CD1c-positive myeloid dendritic cell (primary cell): ENCODE measurements at regions not wholly inside any gene's neighbourhood (a gene's known extent, or its start where the extent isn't known, plus 50 kb on each side); places are given as distances from the start of the nearest gene placed in this dataset.
"Not testable (repeated sequence)": the region's sequence is repeated elsewhere in the genome, so short reads cannot be mapped to it uniquely, and the experiment has no call there.

Experiments used
- DNase-seq: peaks from one replicate; pipeline ENCODE4 v3.0.0-alpha.2; 2016; ENCODE audit errors: extremely low spot score

DNA sequence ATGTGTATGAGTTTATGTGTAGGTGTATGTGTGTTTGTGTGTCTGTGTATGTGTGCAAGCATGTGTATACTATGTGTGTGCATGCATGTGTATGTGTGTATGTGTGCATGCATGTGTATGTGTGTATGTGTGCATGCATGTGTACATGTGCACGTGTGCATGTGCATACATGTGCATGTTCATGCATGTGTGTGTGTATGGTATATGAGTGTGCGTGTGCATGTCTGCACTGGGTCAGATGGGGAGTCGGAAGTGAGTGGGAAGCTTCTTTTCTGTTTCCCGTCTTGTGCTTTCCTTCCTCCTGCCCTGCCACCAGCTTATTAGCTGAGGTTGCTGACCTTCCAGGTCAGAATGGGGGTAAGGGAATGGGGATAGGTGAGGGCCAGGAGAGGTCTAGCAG lies 174.7 kb downstream of the MAP2K4 start:
- no peak for DNase-seq

DNA sequence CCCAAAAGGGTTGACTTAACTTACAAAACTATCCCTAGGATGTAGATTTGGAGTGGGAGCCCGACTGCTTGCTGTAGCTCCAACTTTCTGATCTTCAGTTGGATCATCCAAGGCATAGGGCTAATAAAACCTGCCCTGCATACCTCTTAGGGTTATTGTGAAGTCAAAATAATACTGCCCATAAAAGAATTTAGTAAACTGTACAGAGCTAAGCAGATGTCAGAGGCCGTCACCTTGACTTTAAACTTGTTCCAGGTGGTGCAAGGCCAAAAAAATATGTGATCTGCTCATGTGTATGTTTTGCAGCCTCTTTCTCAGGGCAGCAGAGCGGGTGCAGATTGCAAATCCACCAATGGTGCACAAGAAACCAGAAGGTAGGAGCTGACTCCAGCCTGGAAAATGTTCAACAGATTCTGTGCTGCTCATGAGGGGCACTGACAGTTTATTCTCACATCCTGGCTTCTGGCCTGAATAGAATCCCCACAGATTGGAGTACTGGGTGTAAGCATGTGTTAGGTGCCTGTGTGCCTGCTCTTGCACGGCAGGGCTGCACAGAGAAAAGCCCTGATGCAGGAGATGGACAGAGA lies 180.7 kb downstream of the MAP2K4 start:
- no peak for DNase-seq

DNA sequence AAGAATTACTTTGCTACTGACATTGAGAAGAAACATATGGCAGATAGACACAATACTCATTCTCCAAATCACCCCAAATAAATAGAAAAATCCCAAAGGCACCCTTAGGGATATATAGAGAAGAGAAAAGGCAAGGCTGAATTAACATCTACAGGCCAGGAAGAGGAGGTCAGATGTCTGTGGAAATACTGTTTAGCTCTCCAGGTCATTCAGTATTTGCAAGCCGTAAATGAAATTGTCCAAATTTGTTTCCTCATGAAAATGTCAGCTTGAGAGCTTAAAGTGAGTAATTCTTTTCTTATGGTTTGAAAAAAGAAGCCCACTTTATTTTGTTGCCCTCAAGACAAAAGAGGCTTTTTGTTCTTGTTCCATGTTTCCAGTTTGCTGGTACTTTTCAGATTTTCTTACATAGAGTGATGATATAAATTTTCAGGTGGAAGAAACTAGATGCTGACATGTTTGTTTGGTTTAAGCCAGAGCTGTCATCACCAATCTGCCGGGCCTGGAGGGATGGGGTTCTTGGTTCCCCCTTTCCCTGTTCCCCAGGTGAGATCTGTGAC lies 189.0 kb downstream of the MAP2K4 start:
- no peak for DNase-seq

DNA sequence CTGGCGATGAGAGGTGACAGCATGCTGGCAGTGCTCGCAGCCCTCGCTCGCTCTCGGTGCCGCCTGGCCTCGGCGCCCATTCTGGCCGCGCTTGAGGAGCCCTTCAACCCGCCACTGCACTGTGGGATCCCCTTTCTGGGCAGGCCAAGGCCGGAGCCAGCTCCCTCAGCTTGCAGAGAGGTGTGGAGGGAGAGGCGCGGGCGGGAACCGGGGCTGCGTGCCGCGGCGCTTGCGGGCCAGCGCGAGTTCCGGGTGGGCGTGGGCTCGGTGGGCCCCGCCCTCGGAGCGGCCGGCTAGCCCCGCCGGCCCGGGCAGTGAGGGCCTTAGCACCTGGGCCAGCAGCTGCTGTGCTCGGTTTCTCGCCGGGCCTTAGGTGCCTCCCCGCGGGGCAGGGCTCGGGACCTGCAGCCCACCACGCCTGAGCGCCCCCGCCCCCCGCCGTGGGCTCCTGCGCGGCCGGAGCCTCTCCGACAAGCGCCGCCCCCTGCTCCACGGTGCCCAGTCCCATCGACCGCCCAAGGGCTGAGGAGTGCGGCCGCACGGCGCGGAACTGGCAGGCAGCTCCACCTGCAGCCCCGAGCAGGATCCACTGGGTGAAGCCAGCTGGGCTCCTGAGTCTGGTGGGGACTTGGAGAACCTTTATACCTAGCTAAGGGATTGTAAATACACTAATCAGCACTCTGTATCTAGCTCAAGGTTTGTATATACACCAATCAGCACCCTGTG lies 200.2 kb downstream of the MAP2K4 start:
- DNase-seq, result not testable (repeated sequence)

DNA sequence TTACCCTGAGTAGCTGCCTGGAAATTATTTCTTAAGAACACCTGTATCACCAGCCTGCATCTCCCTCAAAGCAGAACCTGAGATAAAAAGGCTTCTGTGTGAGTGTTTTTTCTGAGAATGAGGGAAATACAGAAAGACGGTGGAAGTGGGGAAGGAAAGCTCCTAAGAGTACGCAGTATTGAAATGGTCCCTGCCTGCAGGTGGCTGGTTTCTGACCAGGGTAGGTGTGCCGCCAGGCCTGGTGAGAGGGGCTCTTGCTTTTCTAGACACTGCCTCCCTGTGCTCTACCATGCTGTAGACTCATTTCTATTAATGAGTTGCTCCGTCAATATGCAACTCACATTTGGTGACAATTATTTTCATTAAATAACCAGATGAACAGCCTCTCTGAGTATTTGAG lies 201.7 kb downstream of the MAP2K4 start:
- DNase-seq, result no peak

DNA sequence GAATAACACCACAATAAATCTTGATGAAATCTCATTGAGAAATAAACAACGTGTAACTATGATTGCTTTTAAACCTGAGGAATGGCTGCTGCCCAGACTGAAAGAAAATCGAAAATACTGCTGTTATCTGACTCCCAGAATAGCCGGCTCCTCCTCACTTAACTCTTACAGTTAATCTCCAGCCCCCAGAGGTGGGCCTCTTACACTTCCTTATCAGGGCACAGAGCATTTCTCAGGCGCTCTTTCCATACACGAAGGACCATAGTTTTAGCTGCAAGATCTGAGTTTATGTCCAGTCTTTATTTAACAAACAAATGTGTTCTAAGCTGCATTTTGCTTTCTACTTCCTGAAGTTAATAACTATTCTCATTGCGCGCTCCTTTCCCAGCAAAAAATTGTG lies 206.9 kb downstream of the MAP2K4 start:
- no peak for DNase-seq

DNA sequence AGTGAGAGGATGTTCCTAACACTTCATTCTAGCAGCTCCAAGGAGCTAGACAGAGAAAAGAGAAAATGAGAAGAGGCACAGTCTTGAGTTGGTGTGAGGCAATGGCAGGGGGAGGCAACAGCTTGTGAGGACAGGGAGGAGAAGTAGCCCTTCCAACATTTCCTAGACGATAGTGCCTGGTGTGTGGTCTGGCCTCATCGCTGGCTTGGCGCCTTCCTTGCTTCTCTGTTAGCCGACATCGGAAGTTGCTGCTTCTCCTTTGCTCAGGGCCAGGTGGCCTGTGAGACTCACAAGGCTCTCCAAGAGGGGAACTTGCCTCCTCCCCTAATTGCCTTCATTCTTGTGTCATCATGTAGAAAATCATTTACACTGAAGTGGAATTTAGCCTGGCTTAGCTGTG lies 208.7 kb downstream of the MAP2K4 start:
- DNase-seq, result no peak

DNA sequence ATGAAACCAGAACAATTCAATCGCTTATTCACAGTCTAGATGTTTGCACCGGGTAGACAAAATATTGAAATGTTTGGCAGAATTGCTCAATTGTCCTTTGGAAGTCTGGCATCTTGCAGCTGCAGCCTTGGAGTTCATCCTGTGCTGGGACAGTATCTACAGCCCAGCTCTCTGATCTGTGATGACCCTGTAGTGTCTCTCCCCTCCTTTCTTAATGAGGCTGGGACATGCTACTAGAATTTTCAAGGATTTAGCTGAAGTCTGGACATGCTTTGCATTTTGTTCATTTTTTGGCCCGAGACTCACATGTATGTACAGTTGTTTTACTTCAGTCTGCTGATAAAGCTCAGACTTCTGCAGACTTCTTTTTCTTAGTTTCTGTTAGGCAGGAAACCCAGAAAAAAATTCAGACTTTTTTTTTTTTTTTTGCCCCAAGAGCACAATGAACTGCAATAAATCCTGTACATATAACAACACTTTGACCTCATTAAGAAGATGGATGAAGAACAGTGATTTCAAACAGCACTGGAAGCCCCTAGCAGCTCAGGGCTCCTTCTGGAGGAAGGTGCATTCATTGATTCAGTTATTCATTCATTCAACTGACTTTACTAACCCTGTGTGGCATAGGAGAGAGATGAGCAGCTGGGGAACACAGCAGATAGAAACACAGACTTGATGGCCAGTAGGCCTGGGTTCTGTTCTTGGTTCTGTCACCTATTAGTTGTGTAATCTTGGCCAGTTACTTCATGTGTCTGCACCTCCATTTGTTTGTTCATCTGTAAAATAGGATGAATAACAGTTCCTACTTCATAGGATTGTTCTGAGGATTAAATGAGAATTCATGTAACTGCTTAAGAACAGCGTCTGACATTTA lies 210.0 kb downstream of the MAP2K4 start:
- no peak for DNase-seq

DNA sequence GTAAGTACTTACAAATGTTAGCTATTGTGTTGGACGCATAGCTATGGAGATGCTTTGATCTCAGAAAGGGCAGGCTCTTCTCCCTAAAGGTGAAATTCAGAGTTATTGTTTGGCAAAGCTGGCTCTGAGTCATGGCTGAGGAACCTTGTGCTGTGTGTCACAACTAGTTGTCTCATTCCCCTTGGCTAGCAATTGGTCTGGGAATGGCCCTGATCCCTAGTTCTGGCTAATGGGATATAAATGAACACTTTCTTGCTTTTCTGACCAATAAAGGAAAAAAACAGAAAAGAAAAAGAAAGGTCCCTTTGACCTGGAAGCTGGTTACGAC lies 210.6 kb downstream of the MAP2K4 start:
- DNase-seq, result no peak

DNA sequence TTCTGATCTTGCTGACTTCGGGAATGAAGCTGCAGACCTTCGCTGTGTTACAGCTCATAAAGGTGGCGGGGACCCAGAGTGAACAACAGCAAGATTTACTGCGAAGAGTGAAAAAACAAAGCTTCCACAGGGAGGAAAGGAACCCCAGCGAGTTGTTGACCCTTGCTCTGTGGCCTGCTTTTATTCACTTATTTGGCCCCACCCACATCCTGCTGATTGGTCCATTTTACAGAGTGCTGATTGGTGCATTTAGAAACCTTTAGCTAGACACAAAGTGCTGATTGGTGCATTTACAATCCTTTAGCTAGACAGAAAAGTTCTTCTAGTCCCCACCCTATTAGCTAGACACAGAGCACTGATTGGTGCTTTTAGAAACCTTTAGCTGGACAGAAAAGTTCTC lies 218.3 kb downstream of the MAP2K4 start:
- not testable (repeated sequence) for DNase-seq

DNA sequence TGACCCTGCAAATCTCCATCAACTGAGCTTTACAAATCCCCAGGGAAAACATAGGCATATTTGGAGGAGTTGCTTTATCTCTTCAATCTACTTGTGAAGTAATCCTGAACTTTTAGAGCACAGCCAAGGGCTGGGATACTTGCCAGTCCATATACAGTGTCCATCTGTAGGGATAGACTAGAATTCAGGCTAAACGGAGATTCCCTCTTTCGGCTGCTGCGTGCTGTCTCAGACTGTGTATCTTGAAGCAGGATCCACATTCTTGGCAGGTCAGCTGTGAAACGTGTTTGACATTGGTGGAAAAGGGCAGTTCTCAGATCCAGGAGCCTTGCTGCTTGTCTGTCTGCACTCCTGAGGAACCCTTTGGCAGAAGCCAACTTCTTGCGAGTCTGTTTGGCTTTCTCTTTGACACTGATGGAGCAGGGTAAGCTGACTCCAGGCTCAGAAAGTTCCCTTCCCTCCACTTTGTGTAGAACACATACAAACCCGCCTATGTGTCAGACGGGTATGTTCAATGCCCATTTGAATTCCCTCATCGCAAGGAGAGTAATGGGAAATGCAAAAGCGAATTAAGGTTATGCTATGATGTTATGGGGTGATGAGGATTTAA lies 221.8 kb downstream of the MAP2K4 start:
- DNase-seq, result no peak

DNA sequence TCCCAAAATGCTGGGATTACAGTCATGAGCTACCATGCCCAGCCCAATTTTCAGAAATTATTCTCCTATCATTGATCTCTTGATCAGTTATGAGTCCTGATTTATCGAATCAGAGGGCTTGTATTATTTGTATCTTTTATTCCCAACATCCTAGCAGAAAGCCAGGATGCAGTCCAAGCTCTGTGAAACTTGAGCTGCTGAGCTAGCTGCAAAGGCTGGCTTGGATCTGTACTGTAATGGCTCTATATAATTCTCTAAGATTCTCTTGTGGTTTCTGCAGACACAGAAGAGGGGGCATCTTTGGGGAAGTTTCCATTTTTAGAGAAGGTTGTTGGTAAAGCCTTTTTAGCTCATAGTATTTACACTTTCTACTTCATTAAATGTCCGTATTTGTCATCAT lies 227.1 kb downstream of the MAP2K4 start:
- no peak for DNase-seq

DNA sequence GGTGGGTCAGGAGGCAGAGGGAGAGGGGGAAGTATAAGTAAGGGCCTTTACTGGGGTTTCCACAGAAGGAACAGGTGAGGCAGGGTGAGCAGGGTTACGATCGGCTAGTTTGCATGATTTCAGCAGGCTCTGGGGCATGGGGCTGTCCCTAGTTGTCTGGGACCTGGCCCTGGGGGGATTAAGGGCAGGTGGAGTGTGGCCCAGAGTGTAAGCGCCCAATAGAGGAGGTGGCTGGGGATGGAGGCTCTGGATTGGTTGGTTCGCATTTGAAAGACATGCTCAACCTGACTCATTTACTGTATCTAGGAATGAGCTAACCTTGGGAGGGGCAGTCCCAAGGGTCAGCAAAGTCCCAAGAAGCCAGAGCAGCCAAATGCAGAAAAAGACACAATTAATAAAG lies 230.3 kb downstream of the MAP2K4 start:
- DNase-seq, result no peak

DNA sequence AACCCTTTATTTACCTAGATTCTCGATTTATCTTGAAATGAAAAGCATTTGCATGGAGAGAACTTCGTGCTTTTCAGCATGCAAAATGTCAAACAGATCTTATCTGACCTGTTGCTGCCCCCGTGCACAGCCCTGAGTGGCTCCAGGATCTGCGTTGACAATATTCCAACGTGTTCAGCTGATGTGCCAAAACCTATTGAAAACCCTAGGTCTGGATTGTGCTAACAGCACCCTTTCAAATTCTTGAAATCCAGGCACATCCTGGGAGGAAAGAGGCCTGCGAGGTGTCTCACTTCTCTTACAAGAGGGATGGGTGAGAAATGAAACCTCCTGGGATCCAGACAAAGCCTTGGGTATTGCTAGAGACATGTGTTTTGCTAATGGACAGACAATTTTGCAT lies 231.8 kb downstream of the MAP2K4 start:
- DNase-seq, result no peak

DNA sequence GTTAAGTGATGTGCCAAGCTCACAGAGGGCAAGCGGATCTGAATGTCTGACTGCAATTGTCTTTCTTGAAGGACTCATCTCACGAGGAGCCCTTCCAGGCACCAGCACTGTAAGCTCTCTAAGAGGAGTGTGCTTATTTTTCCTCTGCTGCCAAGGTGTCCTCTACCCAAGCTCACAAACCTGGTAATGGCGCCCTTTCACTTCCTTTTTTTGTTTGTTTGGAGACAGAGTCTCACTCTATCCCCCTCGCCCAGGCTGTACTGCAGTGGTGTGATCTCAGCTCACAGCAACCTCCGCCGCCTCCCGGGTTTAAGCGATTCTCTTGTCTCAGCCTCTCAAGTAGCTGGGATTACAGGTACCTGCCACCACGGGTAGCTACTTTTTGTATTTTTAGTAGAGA lies 233.8 kb downstream of the MAP2K4 start:
- DNase-seq, result no peak

DNA sequence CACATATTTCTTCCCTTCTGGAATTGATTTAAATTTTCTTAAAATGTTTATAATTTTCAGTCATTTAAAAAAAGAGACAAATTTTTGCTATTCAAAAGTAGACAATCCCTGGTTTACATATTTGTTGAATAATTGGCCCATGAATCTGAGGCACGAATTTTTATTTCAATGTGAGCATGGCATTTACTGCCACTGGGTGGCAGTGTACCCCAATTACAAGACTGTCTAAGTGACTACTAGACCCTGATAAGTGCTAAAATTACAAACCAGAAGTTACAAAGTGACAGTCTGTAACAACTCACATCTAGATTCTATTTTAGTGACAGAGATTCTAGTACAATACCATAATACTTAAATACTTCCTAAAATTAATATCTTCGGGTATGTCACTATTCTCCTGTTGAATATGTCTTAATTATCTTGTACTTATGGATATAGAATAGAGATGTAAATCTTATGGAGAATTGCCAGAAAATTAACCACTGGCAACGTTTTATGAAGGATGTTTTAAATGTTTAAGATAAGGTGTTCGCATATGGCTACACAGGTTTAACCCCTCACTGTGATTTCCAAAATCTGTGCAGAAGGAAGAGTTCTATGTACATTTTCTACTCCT lies 235.8 kb downstream of the MAP2K4 start:
- peak; percentile 1 for DNase-seq

DNA sequence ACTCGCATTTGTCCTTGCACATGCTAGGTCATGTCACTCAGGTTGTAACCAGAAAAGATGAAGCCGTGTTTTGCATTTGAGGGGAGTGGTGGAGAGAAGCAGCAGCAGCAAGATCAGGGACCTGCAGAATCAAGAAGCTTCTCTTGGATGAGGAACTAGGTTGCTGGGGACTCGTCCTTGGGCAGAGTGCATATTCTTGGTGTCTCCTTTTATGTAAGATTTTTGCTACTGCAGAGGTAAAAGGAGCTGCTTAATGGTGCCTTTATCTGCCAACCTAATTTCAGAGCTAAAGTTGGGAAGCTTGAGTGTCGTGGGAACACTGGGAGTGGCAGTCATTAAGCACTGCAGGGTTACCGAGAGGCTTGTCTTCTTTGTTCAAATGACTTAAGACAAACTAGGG lies 236.5 kb downstream of the MAP2K4 start:
- no peak for DNase-seq

DNA sequence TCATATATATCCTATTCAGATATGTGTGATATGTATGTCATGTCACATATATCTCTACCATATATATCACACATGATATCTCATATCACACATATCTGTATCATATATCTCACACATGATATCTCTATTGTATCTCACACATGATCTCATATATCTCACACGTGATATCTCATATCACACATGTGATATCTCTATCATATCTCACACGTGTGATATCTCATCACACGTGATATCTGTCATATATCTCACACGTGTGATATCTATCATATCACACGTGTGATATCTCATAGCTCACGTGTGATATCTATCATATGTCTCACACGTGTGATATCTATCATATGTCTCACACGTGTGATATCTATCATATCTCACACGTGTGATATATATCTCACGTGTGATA lies 240.7 kb downstream of the MAP2K4 start:
- DNase-seq, result no peak

DNA sequence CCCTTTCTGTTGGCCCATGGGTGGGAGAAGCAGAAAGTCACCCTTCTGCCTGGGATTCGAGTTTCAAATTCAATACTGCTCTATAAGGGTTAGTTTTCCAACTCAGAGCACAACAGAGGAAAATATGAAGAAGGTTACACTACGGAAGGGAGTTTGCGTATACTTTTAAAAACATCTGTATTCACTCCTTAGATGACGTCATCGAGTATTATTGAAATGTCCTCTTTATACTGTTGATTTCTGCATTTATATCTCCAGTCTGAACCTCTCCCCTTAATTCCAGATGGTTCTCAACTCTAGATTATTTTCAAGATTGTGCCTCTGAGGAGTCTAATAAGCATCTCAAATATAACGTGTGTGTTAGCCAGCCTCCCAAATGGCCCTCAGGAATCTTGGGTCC lies 249.1 kb downstream of the MAP2K4 start:
- no peak for DNase-seq

DNA sequence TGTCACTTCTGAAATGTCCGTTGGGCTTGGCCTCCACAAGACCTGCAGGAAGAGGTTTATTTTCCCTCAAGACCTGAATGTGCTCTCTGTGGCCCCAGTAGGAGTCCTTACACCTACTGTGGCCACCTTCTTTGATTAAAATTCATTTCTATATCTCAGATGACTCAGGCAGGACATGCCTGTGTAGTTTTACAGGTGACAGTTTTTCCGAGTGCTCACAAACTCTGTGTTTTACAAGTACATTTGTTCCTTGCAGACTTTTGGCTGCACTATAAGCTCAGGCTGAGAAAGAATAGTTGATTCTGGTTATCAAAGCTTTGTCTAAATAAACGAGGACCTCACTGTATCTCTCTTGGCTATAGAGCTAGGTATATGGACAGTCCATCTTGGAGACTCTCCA lies 257.1 kb downstream of the MAP2K4 start:
- no peak for DNase-seq

DNA sequence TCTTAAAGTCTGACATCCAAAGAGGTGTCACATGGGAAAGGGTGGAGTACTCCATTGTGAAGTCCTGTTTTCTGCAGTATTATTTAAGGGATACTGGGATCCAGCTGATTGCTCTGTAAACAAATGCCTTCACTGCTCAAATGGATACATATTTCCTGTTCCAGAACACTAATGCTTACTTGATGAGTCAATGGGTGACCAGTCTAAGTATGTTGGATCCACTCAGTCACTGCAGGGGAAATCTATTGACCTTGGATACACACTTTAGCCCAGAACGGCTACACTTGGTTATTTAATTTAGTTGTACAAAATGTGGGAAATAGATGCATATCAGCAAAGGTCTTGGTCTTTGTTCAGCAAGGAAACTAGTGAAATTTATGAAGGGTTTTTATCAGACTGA lies 261.4 kb downstream of the MAP2K4 start:
- DNase-seq, result no peak

DNA sequence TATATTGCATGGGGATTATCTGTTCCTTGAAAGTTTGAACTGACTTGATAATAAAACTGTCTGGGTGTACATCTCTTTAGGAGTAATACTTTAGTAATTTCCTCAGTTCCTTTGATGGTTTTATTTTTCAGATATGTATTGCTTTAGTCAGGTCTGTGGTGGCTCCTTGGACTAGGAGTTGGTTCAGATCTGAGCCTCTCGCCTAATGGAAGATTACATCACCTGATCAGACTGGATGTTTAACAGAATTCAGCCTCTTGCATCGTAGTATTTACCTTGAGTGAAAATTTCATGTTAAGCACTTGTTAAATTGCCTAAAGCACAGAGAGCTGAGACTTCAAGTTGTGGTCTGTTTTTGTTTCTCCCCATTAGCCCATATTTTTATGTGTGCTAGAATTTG lies 267.3 kb downstream of the MAP2K4 start:
- DNase-seq, result no peak
